Peyer's patch (tissue), 4 donors: ENCODE measurements at regions not wholly inside any gene's neighbourhood (a gene's known extent, or its start where the extent isn't known, plus 50 kb on each side); places are given as distances from the start of the nearest gene placed in this dataset.

Experiments used
- CTCF ChIP-seq, 6 experiments: fragments of 450-650 bp in 4 of 6; fragments of 200-600 bp in 2 of 6; sonication (generic) in 1 of 6; IDR thresholded peaks; one replicate each; pipeline ENCODE4 v1.5.1; 2017 to 2019; ENCODE audit warnings: antibody characterized with exemption in 6 of 6, mild to moderate bottlenecking in 3 of 6, moderate library complexity in 1 of 6
- POLR2A ChIP-seq, 2 donors: fragments of 450-650 bp; IDR thresholded peaks; one replicate each; pipeline ENCODE4 v1.5.1; 2017; ENCODE audit warnings: antibody characterized with exemption in 2 of 2, mild to moderate bottlenecking in 2 of 2, moderate library complexity in 2 of 2

- TF ChIP-seq POLR2A (IDR thresholded peaks at IDR 0.05) (no peak), CTCF (IDR thresholded peaks at IDR 0.05) (no peak)
Measured at GRCh38 chr6:51093871-51094270, 275.2 kb downstream of the TFAP2B start.
